Activated CD4-positive, alpha-beta T cell treated with anti-CD3 and anti-CD28 coated beads for 36 hours (primary cell): ENCODE measurements at regions not wholly inside any gene's neighbourhood (a gene's known extent, or its start where the extent isn't known, plus 50 kb on each side); places are given as distances from the start of the nearest gene placed in this dataset.
"Not testable (repeated sequence)": the region's sequence is repeated elsewhere in the genome, so short reads cannot be mapped to it uniquely, and the experiment has no call there.

Experiments
- ATAC-seq: fragments of 200-7000 bp; cut with Tn5 transposase; one replicate; pipeline ENCODE4 v1.10.0; 2021; ENCODE audit warnings: mild to moderate bottlenecking, moderate library complexity
- CTCF ChIA-PET: fragments of 350-600 bp; sonication (Branson Sonifier 250); formaldehyde crosslinking; loops from one replicate; lab custom pipeline; 2021; ENCODE audit warnings: antibody characterized with exemption; lab: Charles Lee
- POLR2A ChIA-PET: fragments of 350-600 bp; sonication (Branson Sonifier 250); formaldehyde crosslinking; loops from one replicate; lab custom pipeline; 2021; ENCODE audit warnings: antibody characterized with exemption, inconsistent platforms; lab: Charles Lee
- DNase-seq: peaks from one replicate; pipeline ENCODE4 v3.0.0-alpha.2; 2020
- H3K27ac Mint-ChIP-seq: one replicate; pipeline ENCODE4 v1.8.0; 2021; ENCODE audit warnings: mixed read lengths
- H3K27me3 Mint-ChIP-seq: one replicate; pipeline ENCODE4 v1.8.0; 2021; ENCODE audit warnings: mixed read lengths
- H3K36me3 Mint-ChIP-seq: one replicate; pipeline ENCODE4 v1.8.0; 2021; ENCODE audit warnings: low read depth, mixed read lengths
- H3K4me1 Mint-ChIP-seq: one replicate; pipeline ENCODE4 v1.8.0; 2021; ENCODE audit warnings: mixed read lengths
- H3K4me3 Mint-ChIP-seq: one replicate; pipeline ENCODE4 v1.8.0; 2021; ENCODE audit warnings: mild to moderate bottlenecking, moderate library complexity, mixed read lengths
- H3K9me3 Mint-ChIP-seq: one replicate; pipeline ENCODE4 v1.8.0; 2021; ENCODE audit warnings: low read depth, mixed read lengths
- intact Hi-C, 2 experiments: fragments of 100-400 bp; cut with DNase I in 1 of 2; cut with micrococcal nuclease in 1 of 2; formaldehyde crosslinking; loops; one replicate each; pipeline versions ENCODE4 v1.14.2 to v1.15.1; 2022 to 2024; cut with DNase I, micrococcal nuclease

- peaks cover 52% of the 10 kb centered on the region for H3K4me1 Mint-ChIP-seq
- ATAC-seq: peak; percentile 91
- peak overlapping the region; percentile 78 for H3K4me3 Mint-ChIP-seq
- intact Hi-C loops: loop anchor here (2.0 kb wide), 3 partner anchors 16 to 70 kb away; no protein-coding TSS in a partner anchor
- peak overlapping the region; percentile 90 for H3K27ac Mint-ChIP-seq
- ChIA-PET POLR2A (interaction anchor here (0.7 to 1.0 kb wide), 2 partner anchors 13 to 76 kb away, joined by 3 read pairs; no protein-coding TSS in a partner anchor), CTCF (interaction anchor here (0.6 to 1.1 kb wide), 4 partner anchors 11 to 75 kb away, joined by 3 read pairs; no protein-coding TSS in a partner anchor)
- peak; percentile 93 for DNase-seq
- H3K36me3 Mint-ChIP-seq: peaks cover 2% of the 10 kb centered on the region
- peaks cover 2% of the 10 kb centered on the region for H3K9me3 Mint-ChIP-seq
- peaks cover 2% of the 10 kb centered on the region for H3K27me3 Mint-ChIP-seq
Observed at GRCh38 chr1:121519042-121519755, 334.4 kb downstream of the SRGAP2C start.

GRCh38 chr1:121519756-121520286 is 335.0 kb downstream of the SRGAP2C start:
- POLR2A ChIA-PET: interaction anchor here (0.7 to 1.0 kb wide), 2 partner anchors 14 to 76 kb away, joined by 3 read pairs; no protein-coding TSS in a partner anchor
- DNase-seq, H3K36me3 Mint-ChIP-seq, H3K9me3 Mint-ChIP-seq, H3K27me3 Mint-ChIP-seq: not testable (repeated sequence)
- peak overlapping the region; percentile 78 for H3K4me3 Mint-ChIP-seq
- peaks cover 51% of the 10 kb centered on the region for H3K4me1 Mint-ChIP-seq
- intact Hi-C loops: loop anchor here (2.0 kb wide), 3 partner anchors 17 to 71 kb away; no protein-coding TSS in a partner anchor
- peak overlapping the region; percentile 90 for H3K27ac Mint-ChIP-seq
- CTCF ChIA-PET: interaction anchor here (0.9 to 1.1 kb wide), 2 partner anchors 10 to 40 kb away, joined by 3 read pairs; no protein-coding TSS in a partner anchor
- ATAC-seq: peak; percentile 1

GRCh38 chr1:121522061-121522759 is 337.4 kb downstream of the SRGAP2C start:
- no peak for ATAC-seq
- Mint-ChIP-seq H3K4me1 (peaks cover 41% of the 10 kb centered on the region), H3K27me3 (peaks cover 2% of the 10 kb centered on the region), H3K27ac (no peak overlapping the region), H3K36me3 (no peaks in the 10 kb centered on the region), H3K4me3 (no peak overlapping the region), H3K9me3 (no peaks in the 10 kb centered on the region)
- intact Hi-C loops: no loop called here
- ChIA-PET CTCF (no interaction called here), POLR2A (no interaction called here)
- no peak for DNase-seq

GRCh38 chr1:121523112-121523511 is 338.3 kb downstream of the SRGAP2C start:
- H3K4me3 Mint-ChIP-seq, DNase-seq, H3K9me3 Mint-ChIP-seq, H3K36me3 Mint-ChIP-seq, H3K27ac Mint-ChIP-seq, intact Hi-C loops, H3K27me3 Mint-ChIP-seq, ATAC-seq, POLR2A ChIA-PET, CTCF ChIA-PET: not testable (repeated sequence)
- peaks cover 32% of the 10 kb centered on the region for H3K4me1 Mint-ChIP-seq

- no peak overlapping the region for H3K4me3 Mint-ChIP-seq
- intact Hi-C loops: no loop called here
- POLR2A ChIA-PET: no interaction called here
- H3K27me3 Mint-ChIP-seq: no peaks in the 10 kb centered on the region
- H3K9me3 Mint-ChIP-seq: no peaks in the 10 kb centered on the region
- H3K27ac Mint-ChIP-seq: no peak overlapping the region
- peaks cover 37% of the 10 kb centered on the region for H3K4me1 Mint-ChIP-seq
- no peak for ATAC-seq
- CTCF ChIA-PET: no interaction called here
- no peaks in the 10 kb centered on the region for H3K36me3 Mint-ChIP-seq
- DNase-seq: no peak
Observed at GRCh38 chr1:121525355-121525754, 340.6 kb downstream of the SRGAP2C start.

GRCh38 chr1:121528958-121529357 is 344.2 kb downstream of the SRGAP2C start:
- POLR2A ChIA-PET, H3K27me3 Mint-ChIP-seq, H3K9me3 Mint-ChIP-seq, H3K36me3 Mint-ChIP-seq, H3K27ac Mint-ChIP-seq, intact Hi-C loops, ATAC-seq, DNase-seq, H3K4me3 Mint-ChIP-seq, CTCF ChIA-PET: not testable (repeated sequence)
- peaks cover 28% of the 10 kb centered on the region for H3K4me1 Mint-ChIP-seq

GRCh38 chr1:121530026-121530425 is 345.3 kb downstream of the SRGAP2C start:
- H3K4me1 Mint-ChIP-seq: peaks cover 22% of the 10 kb centered on the region
- H3K4me3 Mint-ChIP-seq, DNase-seq, intact Hi-C loops, H3K9me3 Mint-ChIP-seq, H3K36me3 Mint-ChIP-seq, H3K27ac Mint-ChIP-seq, ATAC-seq, H3K27me3 Mint-ChIP-seq, POLR2A ChIA-PET: not testable (repeated sequence)
- CTCF ChIA-PET: interaction anchor here (1.3 kb wide), 1 partner anchor 11 kb away, joined by 3 read pairs; no protein-coding TSS in a partner anchor

- DNase-seq, intact Hi-C loops, ATAC-seq, H3K27me3 Mint-ChIP-seq, CTCF ChIA-PET, H3K9me3 Mint-ChIP-seq, H3K27ac Mint-ChIP-seq, H3K36me3 Mint-ChIP-seq, H3K4me3 Mint-ChIP-seq: not testable (repeated sequence)
- H3K4me1 Mint-ChIP-seq: peaks cover 18% of the 10 kb centered on the region
- POLR2A ChIA-PET: interaction anchor here (0.7 kb wide), 1 partner anchor 12 kb away, joined by 3 read pairs; no protein-coding TSS in a partner anchor
Observed at GRCh38 chr1:121531747-121532146, 347.0 kb downstream of the SRGAP2C start.

GRCh38 chr1:121538148-121538547 is 353.4 kb downstream of the SRGAP2C start:
- H3K4me3 Mint-ChIP-seq, DNase-seq, H3K36me3 Mint-ChIP-seq, H3K27me3 Mint-ChIP-seq, intact Hi-C loops, CTCF ChIA-PET, H3K4me1 Mint-ChIP-seq, H3K9me3 Mint-ChIP-seq, H3K27ac Mint-ChIP-seq, ATAC-seq: not testable (repeated sequence)
- POLR2A ChIA-PET: interaction anchor here (0.6 kb wide), 1 partner anchor 47 kb away, joined by 3 read pairs; no protein-coding TSS in a partner anchor

GRCh38 chr1:121538943-121539575 is 354.3 kb downstream of the SRGAP2C start:
- Mint-ChIP-seq H3K27ac (no peak overlapping the region), H3K4me3 (no peak overlapping the region), H3K27me3 (no peaks in the 10 kb centered on the region), H3K9me3 (no peaks in the 10 kb centered on the region), H3K36me3 (no peaks in the 10 kb centered on the region), H3K4me1 (peaks cover 4% of the 10 kb centered on the region)
- no peak for DNase-seq
- POLR2A ChIA-PET: interaction anchor here (0.6 kb wide), 1 partner anchor 48 kb away, joined by 3 read pairs; no protein-coding TSS in a partner anchor
- ATAC-seq: no peak
- CTCF ChIA-PET: interaction anchor here (0.7 kb wide), 1 partner anchor 18 kb away, joined by 5 read pairs; no protein-coding TSS in a partner anchor
- intact Hi-C loops: no loop called here

GRCh38 chr1:121543988-121544387 is 359.2 kb downstream of the SRGAP2C start:
- POLR2A ChIA-PET: interaction anchor here (0.6 kb wide), 1 partner anchor 13 kb away, joined by 3 read pairs; no protein-coding TSS in a partner anchor
- H3K9me3 Mint-ChIP-seq, CTCF ChIA-PET, H3K4me1 Mint-ChIP-seq, H3K36me3 Mint-ChIP-seq, intact Hi-C loops, H3K4me3 Mint-ChIP-seq, H3K27me3 Mint-ChIP-seq, H3K27ac Mint-ChIP-seq, ATAC-seq, DNase-seq: not testable (repeated sequence)
